Panc1 (cell line): ENCODE measurements at regions not wholly inside any gene's neighbourhood (a gene's known extent, or its start where the extent isn't known, plus 50 kb on each side); places are given as distances from the start of the nearest gene placed in this dataset.

ENCODE experiments used
- ATAC-seq: fragments of 200-7000 bp; cut with Tn5 transposase; 2 replicates; pipeline ENCODE4 v1.9.1; 2020; ENCODE audit warnings: mild to moderate bottlenecking, moderate library complexity
- BruUV-seq: library from RNA; stranded (reverse); fragments of 400-500 nt; replicated peaks from 2 replicates; lab custom pipeline; 2021; lab: Mats Ljungman, UMichigan
- CTCF ChIA-PET: fragments of 300-600 bp; sonication (Branson Sonifier 250); formaldehyde crosslinking; loops from one replicate; lab custom pipeline; 2022; ENCODE audit warnings: antibody characterized with exemption; lab: Charles Lee
- POLR2A ChIA-PET: fragments of 300-600 bp; sonication (Branson Sonifier 250); formaldehyde crosslinking; loops from one replicate; lab custom pipeline; 2022; ENCODE audit warnings: antibody characterized with exemption; lab: Charles Lee
- DNase-seq: peaks from one replicate; pipeline ENCODE4 v3.0.0-alpha.2; 2010; ENCODE audit warnings: low read depth, low spot score
- H3K27ac ChIP-seq: 2 replicates; pipeline ENCODE4 v1.5.1; 2011; ENCODE audit warnings: mild to moderate bottlenecking, low read length, inconsistent platforms
- H3K27me3 ChIP-seq: fragments of 200-500 bp; sonication (Bioruptor generic); 2 replicates; pipeline ENCODE4 v1.6.0; 2014; ENCODE audit warnings: low read length, inconsistent platforms; ENCODE audit not compliant: control insufficient read depth, insufficient read depth
- H3K36me3 ChIP-seq: fragments of 200-500 bp; sonication (Bioruptor generic); 2 replicates; pipeline ENCODE4 v1.5.1; 2014; ENCODE audit warnings: inconsistent platforms, mild to moderate bottlenecking, low read length, moderate library complexity; ENCODE audit not compliant: control insufficient read depth, insufficient read depth
- H3K4me1 ChIP-seq: 2 replicates; pipeline ENCODE4 v1.5.1; 2011; ENCODE audit warnings: inconsistent platforms, mild to moderate bottlenecking, low read length, moderate library complexity; ENCODE audit not compliant: control insufficient read depth, insufficient read depth
- H3K4me3 ChIP-seq, 2 experiments: 2 replicates each; pipeline ENCODE4 v1.5.1; 2011 to 2012; ENCODE audit warnings: low read depth in 2 of 2, low read length in 2 of 2, mild to moderate bottlenecking in 2 of 2, inconsistent platforms in 1 of 2, moderate library complexity in 1 of 2
- H3K9me3 ChIP-seq: fragments of 200-500 bp; sonication (Bioruptor generic); 2 replicates; pipeline ENCODE4 v1.5.1; 2014; ENCODE audit warnings: low read depth, mild to moderate bottlenecking, inconsistent platforms, low read length, moderate library complexity; ENCODE audit not compliant: control insufficient read depth, insufficient read depth
- POLR2AphosphoS5 ChIP-seq: IDR thresholded peaks from 2 replicates; pipeline ENCODE4 v1.6.1; 2012; ENCODE audit warnings: mild to moderate bottlenecking, low read depth, low read length, moderate library complexity
- SIN3A ChIP-seq: IDR thresholded peaks from 2 replicates; pipeline ENCODE4 v1.6.1; 2012; ENCODE audit warnings: low read depth, mild to moderate bottlenecking, low read length, moderate library complexity, borderline replicate concordance; ENCODE audit not compliant: insufficient read depth
- TCF7L2 ChIP-seq: IDR thresholded peaks from 2 replicates; pipeline ENCODE4 v1.6.1; 2011; ENCODE audit warnings: mild to moderate bottlenecking, low read depth, low read length, inconsistent platforms
- in situ Hi-C: cut with HindIII; loops from 2 replicates; pipeline ENCODE4 v1.10.0; 2016; ENCODE audit warnings: low sequenced_read_pairs, low pct_unique_long_range_greater_than_20kb
- intact Hi-C: fragments of 100-400 bp; cut with micrococcal nuclease; formaldehyde crosslinking; loops from one replicate; pipeline ENCODE4 v1.10.0; 2022; ENCODE audit not compliant: unreplicated experiment
- TF ChIP-seq, protein P1 (sequence below), 2 experiments: IDR thresholded peaks; 2 replicates each; pipeline ENCODE4 v1.6.1; 2011 to 2012; ENCODE audit warnings: low read depth in 2 of 2, control low read depth in 1 of 2, low read length in 1 of 2, mild to moderate bottlenecking in 1 of 2, moderate library complexity in 1 of 2; ENCODE audit not compliant: insufficient read depth in 1 of 2
- TF ChIP-seq, protein P2 (sequence below): fragments of 450-650 bp; IDR thresholded peaks from 2 replicates; pipeline ENCODE4 v1.5.1; 2017; ENCODE audit warnings: mild to moderate bottlenecking

DNA sequence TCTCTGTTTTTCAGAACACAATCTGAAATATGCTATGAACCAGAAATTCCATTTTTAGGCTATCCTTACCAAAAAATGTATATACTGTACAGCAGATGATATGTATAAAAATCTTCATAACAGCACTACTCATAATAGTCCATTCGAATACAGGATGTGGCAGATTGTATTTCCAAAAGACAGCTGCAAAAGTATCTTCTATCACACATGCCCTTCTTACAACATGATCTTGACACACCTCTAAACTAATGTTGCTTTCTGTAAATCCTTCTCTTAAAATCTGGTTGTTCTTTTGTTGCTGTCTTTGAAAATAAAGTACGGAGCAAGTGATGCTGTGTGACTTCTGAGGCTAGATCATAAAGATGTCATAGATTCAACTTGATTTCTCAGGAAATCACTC is 409.9 kb upstream of the LUZP2 start:
- H3K27me3 ChIP-seq, result no peaks in the 10 kb centered on the region
- no peak overlapping the region for H3K4me3 ChIP-seq
- no peak overlapping the region for H3K27ac ChIP-seq
- H3K36me3 ChIP-seq, result no peaks in the 10 kb centered on the region
- intact Hi-C loops, result no loop called here
- H3K4me1 ChIP-seq, result no peaks in the 10 kb centered on the region
- no TSS peak for BruUV-seq
- ATAC-seq (no peak), DNase-seq (no peak)
- in situ Hi-C loops, result no loop called here
- TF ChIP-seq TCF7L2 (no peak), POLR2AphosphoS5 (no peak), SIN3A (no peak)
- TF ChIP-seq, protein P1, sequence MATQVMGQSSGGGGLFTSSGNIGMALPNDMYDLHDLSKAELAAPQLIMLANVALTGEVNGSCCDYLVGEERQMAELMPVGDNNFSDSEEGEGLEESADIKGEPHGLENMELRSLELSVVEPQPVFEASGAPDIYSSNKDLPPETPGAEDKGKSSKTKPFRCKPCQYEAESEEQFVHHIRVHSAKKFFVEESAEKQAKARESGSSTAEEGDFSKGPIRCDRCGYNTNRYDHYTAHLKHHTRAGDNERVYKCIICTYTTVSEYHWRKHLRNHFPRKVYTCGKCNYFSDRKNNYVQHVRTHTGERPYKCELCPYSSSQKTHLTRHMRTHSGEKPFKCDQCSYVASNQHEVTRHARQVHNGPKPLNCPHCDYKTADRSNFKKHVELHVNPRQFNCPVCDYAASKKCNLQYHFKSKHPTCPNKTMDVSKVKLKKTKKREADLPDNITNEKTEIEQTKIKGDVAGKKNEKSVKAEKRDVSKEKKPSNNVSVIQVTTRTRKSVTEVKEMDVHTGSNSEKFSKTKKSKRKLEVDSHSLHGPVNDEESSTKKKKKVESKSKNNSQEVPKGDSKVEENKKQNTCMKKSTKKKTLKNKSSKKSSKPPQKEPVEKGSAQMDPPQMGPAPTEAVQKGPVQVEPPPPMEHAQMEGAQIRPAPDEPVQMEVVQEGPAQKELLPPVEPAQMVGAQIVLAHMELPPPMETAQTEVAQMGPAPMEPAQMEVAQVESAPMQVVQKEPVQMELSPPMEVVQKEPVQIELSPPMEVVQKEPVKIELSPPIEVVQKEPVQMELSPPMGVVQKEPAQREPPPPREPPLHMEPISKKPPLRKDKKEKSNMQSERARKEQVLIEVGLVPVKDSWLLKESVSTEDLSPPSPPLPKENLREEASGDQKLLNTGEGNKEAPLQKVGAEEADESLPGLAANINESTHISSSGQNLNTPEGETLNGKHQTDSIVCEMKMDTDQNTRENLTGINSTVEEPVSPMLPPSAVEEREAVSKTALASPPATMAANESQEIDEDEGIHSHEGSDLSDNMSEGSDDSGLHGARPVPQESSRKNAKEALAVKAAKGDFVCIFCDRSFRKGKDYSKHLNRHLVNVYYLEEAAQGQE (IDR thresholded peaks at IDR 0.05; ENCODE audit: insufficient read depth in 1 of 2, low read depth in 2 of 2, low read length in 1 of 2), result no peak
- TF ChIP-seq, protein P2, sequence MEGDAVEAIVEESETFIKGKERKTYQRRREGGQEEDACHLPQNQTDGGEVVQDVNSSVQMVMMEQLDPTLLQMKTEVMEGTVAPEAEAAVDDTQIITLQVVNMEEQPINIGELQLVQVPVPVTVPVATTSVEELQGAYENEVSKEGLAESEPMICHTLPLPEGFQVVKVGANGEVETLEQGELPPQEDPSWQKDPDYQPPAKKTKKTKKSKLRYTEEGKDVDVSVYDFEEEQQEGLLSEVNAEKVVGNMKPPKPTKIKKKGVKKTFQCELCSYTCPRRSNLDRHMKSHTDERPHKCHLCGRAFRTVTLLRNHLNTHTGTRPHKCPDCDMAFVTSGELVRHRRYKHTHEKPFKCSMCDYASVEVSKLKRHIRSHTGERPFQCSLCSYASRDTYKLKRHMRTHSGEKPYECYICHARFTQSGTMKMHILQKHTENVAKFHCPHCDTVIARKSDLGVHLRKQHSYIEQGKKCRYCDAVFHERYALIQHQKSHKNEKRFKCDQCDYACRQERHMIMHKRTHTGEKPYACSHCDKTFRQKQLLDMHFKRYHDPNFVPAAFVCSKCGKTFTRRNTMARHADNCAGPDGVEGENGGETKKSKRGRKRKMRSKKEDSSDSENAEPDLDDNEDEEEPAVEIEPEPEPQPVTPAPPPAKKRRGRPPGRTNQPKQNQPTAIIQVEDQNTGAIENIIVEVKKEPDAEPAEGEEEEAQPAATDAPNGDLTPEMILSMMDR, result no peak
- H3K9me3 ChIP-seq, result no peaks in the 10 kb centered on the region
- POLR2A ChIA-PET, result no interaction called here
- CTCF ChIA-PET, result no interaction called here

DNA sequence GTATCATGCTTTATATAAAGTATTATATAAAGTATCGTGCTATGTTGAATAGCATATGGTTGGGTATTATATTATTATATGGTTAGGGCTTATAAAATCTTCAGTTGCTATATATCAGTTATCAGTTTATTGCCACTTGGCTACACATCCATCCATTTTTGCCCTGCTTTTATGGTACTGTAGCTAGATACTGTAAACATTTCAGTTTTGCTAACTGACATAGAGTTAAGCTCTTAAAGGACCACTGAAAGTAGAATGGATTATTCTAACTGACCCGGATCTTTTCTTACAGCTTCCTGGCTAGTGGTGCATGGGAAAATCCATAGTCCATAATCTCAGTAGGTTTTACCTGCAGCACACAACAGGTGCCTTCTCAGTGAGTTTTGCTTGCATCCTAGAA is 405.3 kb upstream of the LUZP2 start:
- TF ChIP-seq SIN3A (no peak), TCF7L2 (no peak), POLR2AphosphoS5 (no peak)
- TF ChIP-seq, protein P1 (IDR thresholded peaks at IDR 0.05; ENCODE audit: insufficient read depth in 1 of 2, low read depth in 2 of 2, low read length in 1 of 2), result no peak
- TF ChIP-seq, protein P2, result no peak
- ATAC-seq (no peak), DNase-seq (no peak)
- in situ Hi-C loops (no loop called here), intact Hi-C loops (no loop called here)
- H3K27ac ChIP-seq, result no peak overlapping the region
- no peak overlapping the region for H3K4me3 ChIP-seq
- H3K27me3 ChIP-seq, result no peaks in the 10 kb centered on the region
- no TSS peak for BruUV-seq
- H3K9me3 ChIP-seq, result no peaks in the 10 kb centered on the region
- H3K36me3 ChIP-seq, result no peaks in the 10 kb centered on the region
- ChIA-PET CTCF (no interaction called here), POLR2A (no interaction called here)
- H3K4me1 ChIP-seq, result no peaks in the 10 kb centered on the region
